IgD-negative memory B cell (primary cell): ENCODE measurements at regions not wholly inside any gene's neighbourhood (a gene's known extent, or its start where the extent isn't known, plus 50 kb on each side); places are given as distances from the start of the nearest gene placed in this dataset.
A peak's percentile ranks its signal among the peaks of the same experiment; 100 is the strongest.

ENCODE experiments used
- H3K27ac Mint-ChIP-seq, 3 donors: one replicate each; pipeline ENCODE4 v1.8.0; 2020 to 2022; ENCODE audit warnings: mild to moderate bottlenecking in 3 of 3, mixed read lengths in 3 of 3, moderate library complexity in 1 of 3
- H3K27me3 Mint-ChIP-seq: one replicate; pipeline ENCODE4 v1.8.0; 2021; ENCODE audit warnings: mixed read lengths
- H3K36me3 Mint-ChIP-seq: one replicate; pipeline ENCODE4 v1.8.0; 2020; ENCODE audit warnings: mild to moderate bottlenecking, mixed read lengths
- H3K4me1 Mint-ChIP-seq, 3 donors: one replicate each; pipeline ENCODE4 v1.8.0; 2020 to 2022; ENCODE audit warnings: mixed read lengths in 3 of 3, mild to moderate bottlenecking in 1 of 3
- H3K4me3 Mint-ChIP-seq, 4 donors: one replicate each; pipeline ENCODE4 v1.8.0; 2020 to 2022; ENCODE audit warnings: mild to moderate bottlenecking in 4 of 4, mixed read lengths in 4 of 4, moderate library complexity in 3 of 4
- H3K9me3 Mint-ChIP-seq, 3 donors: one replicate each; pipeline ENCODE4 v1.8.0; 2020 to 2021; ENCODE audit warnings: mixed read lengths in 3 of 3, mild to moderate bottlenecking in 1 of 3

DNA sequence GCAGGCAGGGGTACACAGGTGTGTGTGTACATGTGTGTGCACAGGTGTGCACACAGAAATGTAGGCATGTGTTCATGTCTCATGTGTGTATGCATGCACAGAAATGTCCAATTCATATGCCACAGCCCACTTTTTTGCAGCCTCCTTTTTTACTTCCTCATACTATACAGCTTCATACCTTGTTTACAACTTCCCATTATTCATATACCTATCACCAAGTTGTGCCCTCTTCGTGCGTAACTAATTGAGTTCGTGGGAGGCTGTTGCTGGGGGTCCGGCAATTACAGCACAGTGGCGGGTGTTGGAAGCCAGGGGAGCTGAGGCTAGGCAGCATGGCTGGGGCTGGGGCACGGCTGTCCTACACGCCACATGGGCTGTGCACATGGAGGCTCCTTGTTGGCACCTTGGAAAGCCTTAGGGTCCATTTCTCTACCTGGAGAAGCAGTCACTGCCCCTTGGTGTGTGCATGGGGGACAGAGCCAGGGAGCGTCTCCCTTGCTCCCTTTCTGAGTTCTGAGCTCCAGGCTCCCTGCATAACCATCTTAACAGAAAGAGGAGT lies 266.7 kb downstream of the ENGASE start:
- Mint-ChIP-seq H3K27ac (peak overlapping the region; percentile 41 to 97 (median 89)), H3K4me3 (peak overlapping the region; percentile 13 to 93 (median 88)), H3K4me1 (peaks cover 4 to 30% (median 26%) of the 10 kb centered on the region in 3 donors)

GRCh38 chr17:79340333-79341221 lies 266.0 kb downstream of the ENGASE start:
- peak overlapping the region; percentile 13 to 93 (median 88) for H3K4me3 Mint-ChIP-seq
- H3K4me1 Mint-ChIP-seq, result peaks cover 4 to 30% (median 26%) of the 10 kb centered on the region in 3 donors
- peaks cover 4 to 12% (median 7%) of the 10 kb centered on the region in 3 donors for H3K9me3 Mint-ChIP-seq
- peak overlapping the region; percentile 41 to 97 (median 89) for H3K27ac Mint-ChIP-seq
- peaks cover 5% of the 10 kb centered on the region for H3K36me3 Mint-ChIP-seq
- H3K27me3 Mint-ChIP-seq, result peaks cover 4% of the 10 kb centered on the region

More for the DNA sequence above, 266.7 kb downstream of the ENGASE start:
- Mint-ChIP-seq H3K36me3 (peaks cover 5% of the 10 kb centered on the region), H3K9me3 (peaks cover 4 to 13% (median 7%) of the 10 kb centered on the region in 3 donors), H3K27me3 (peaks cover 1% of the 10 kb centered on the region)

GRCh38 chr17:79339321-79339720 lies 264.7 kb downstream of the ENGASE start:
- H3K27me3 Mint-ChIP-seq, result peaks cover 4% of the 10 kb centered on the region
- H3K4me3 Mint-ChIP-seq, result peak overlapping the region in 1 of 4 donors; percentile 33
- H3K27ac Mint-ChIP-seq, result peak overlapping the region in 2 of 3 donors; percentile 19 to 97
- H3K4me1 Mint-ChIP-seq, result peaks cover 4 to 30% (median 26%) of the 10 kb centered on the region in 3 donors
- peaks cover 2 to 3% (median 3%) of the 10 kb centered on the region in 3 donors for H3K9me3 Mint-ChIP-seq
- no peaks in the 10 kb centered on the region for H3K36me3 Mint-ChIP-seq

- Mint-ChIP-seq H3K4me3 (peak overlapping the region in 2 of 4 donors; percentile 19 to 75), H3K27me3 (peaks cover 4% of the 10 kb centered on the region), H3K4me1 (peaks cover 4 to 30% (median 26%) of the 10 kb centered on the region in 3 donors), H3K27ac (peak overlapping the region in 2 of 3 donors; percentile 19 to 28), H3K36me3 (no peaks in the 10 kb centered on the region), H3K9me3 (peaks cover 0 to 3% (median 3%) of the 10 kb centered on the region in 3 donors)
Measured at GRCh38 chr17:79338604-79339003, 264.0 kb downstream of the ENGASE start.

DNA sequence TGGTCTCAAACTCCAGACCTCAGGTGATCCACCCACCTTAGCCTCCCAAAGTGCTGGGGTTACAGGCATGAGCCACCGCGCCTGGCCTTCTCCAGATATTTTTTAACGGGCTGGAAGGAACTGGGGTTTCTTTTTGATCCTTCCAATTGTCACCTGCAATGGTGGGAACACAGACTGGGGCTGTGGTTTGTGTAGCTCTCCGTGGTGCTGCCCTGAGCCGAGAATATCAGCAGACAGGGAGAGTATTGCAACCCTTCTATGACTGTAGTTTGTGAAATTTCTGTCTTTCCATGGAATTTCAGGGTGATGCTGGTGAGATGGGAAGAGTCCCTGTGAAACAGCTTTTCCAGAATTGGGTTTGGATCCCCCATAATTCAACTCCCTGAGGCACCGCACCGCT lies 263.5 kb downstream of the ENGASE start:
- H3K9me3 Mint-ChIP-seq, result peaks cover 0 to 3% (median 3%) of the 10 kb centered on the region in 3 donors
- peaks cover 4 to 30% (median 26%) of the 10 kb centered on the region in 3 donors for H3K4me1 Mint-ChIP-seq
- H3K27me3 Mint-ChIP-seq, result peaks cover 4% of the 10 kb centered on the region
- H3K4me3 Mint-ChIP-seq, result peak overlapping the region in 2 of 4 donors; percentile 19 to 38
- H3K27ac Mint-ChIP-seq, result peak overlapping the region in 1 of 3 donors; percentile 19
- no peaks in the 10 kb centered on the region for H3K36me3 Mint-ChIP-seq

DNA sequence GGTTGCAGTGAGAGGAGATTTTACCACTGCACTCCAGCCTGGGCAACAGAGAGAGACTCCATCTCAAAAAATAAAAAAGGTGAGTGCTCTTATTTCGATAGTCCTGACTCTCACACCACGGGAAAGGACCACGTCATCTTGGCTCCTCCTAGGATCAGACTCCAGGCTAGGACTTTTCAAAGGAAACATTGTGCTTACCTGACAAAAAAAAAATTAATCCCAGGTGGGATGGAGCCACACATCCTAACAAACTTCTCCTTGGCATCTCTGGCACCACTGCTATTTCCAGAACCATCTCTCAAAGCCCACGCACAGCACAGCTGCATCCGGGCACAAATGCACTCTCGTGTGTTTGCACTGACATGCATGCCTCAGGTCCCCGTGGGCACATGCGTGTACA lies 262.4 kb downstream of the ENGASE start:
- Mint-ChIP-seq H3K27me3 (peaks cover 12% of the 10 kb centered on the region), H3K36me3 (no peaks in the 10 kb centered on the region), H3K4me1 (peaks cover 4 to 26% (median 25%) of the 10 kb centered on the region in 3 donors), H3K27ac (no peak overlapping the region), H3K4me3 (peak overlapping the region in 1 of 4 donors; percentile 74), H3K9me3 (peaks cover 0 to 3% (median 3%) of the 10 kb centered on the region in 3 donors)

- H3K27me3 Mint-ChIP-seq, result peaks cover 26% of the 10 kb centered on the region
- H3K4me1 Mint-ChIP-seq, result peaks cover 4 to 26% (median 18%) of the 10 kb centered on the region in 3 donors
- H3K27ac Mint-ChIP-seq, result peak overlapping the region in 1 of 3 donors; percentile 70
- no peaks in the 10 kb centered on the region for H3K9me3 Mint-ChIP-seq
- H3K36me3 Mint-ChIP-seq, result no peaks in the 10 kb centered on the region
- no peak overlapping the region for H3K4me3 Mint-ChIP-seq
Measured at GRCh38 chr17:79335456-79335855, 260.8 kb downstream of the ENGASE start.

- no peak overlapping the region for H3K4me3 Mint-ChIP-seq
- H3K9me3 Mint-ChIP-seq, result no peaks in the 10 kb centered on the region
- H3K27me3 Mint-ChIP-seq, result peaks cover 42% of the 10 kb centered on the region
- peaks cover 2% of the 10 kb centered on the region for H3K36me3 Mint-ChIP-seq
- peaks cover 0 to 7% (median 2%) of the 10 kb centered on the region in 3 donors for H3K4me1 Mint-ChIP-seq
- H3K27ac Mint-ChIP-seq, result no peak overlapping the region
Measured at GRCh38 chr17:79332011-79332554, 257.5 kb downstream of the ENGASE start.

GRCh38 chr17:79331492-79331891 lies 256.9 kb downstream of the ENGASE start:
- Mint-ChIP-seq H3K27ac (no peak overlapping the region), H3K4me1 (peaks cover 0 to 7% (median 2%) of the 10 kb centered on the region in 3 donors), H3K9me3 (no peaks in the 10 kb centered on the region), H3K36me3 (peaks cover 2% of the 10 kb centered on the region), H3K27me3 (peaks cover 46% of the 10 kb centered on the region), H3K4me3 (peak overlapping the region in 1 of 4 donors; percentile 28)

GRCh38 chr17:79330696-79331095 lies 256.1 kb downstream of the ENGASE start:
- H3K36me3 Mint-ChIP-seq, result peaks cover 2% of the 10 kb centered on the region
- H3K27me3 Mint-ChIP-seq, result peaks cover 45% of the 10 kb centered on the region

DNA sequence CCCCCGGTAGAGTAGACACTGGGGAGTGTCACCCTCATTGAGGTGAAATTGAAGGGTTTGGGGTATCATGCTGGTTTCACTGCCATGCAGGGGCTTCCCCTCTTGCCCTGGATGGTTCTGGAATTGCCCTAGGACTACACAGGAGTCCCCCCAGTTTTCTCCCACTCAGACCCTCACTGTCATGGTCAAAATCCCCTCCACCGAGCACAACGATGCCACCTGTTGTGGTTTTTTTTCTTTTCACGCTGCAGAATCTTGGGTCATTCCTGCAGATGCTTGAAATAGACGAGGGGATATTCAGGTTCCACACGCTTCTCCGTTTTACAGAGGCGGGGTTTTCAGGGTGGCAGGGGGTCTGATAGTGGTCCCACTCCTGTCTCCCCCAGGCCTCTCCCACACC lies 255.6 kb downstream of the ENGASE start:
- H3K4me1 Mint-ChIP-seq, result peaks cover 0 to 7% (median 2%) of the 10 kb centered on the region in 3 donors
- no peak overlapping the region for H3K4me3 Mint-ChIP-seq
- H3K36me3 Mint-ChIP-seq, result peaks cover 2% of the 10 kb centered on the region
- H3K27me3 Mint-ChIP-seq, result peaks cover 43% of the 10 kb centered on the region
- H3K27ac Mint-ChIP-seq, result no peak overlapping the region
- H3K9me3 Mint-ChIP-seq, result peaks cover 0 to 1% (median 0%) of the 10 kb centered on the region in 3 donors

More at GRCh38 chr17:79330696-79331095, 256.1 kb downstream of the ENGASE start:
- Mint-ChIP-seq H3K9me3 (peaks cover 0 to under 1% (median 0%) of the 10 kb centered on the region in 3 donors), H3K4me3 (no peak overlapping the region), H3K4me1 (peaks cover 0 to 7% (median 2%) of the 10 kb centered on the region in 3 donors), H3K27ac (no peak overlapping the region)

DNA sequence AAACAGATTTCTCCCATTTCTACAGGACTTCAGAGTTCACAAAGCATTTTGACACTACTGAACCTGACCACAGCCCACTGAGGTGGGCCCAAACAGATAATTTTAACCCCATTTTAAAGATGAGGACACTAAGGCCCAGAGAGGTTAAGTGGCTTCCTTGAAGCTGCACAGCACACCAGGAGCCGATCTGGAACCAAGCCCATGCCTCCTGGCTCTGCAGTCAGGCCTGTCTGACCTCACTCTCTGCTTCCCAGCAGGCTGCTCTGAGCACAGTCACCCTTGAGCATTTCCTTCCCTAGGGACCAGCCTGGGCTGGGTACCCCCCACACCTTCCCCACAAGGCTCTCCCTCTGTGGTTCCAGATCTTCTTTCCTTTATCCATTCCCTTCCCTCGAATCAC lies 252.2 kb downstream of the ENGASE start:
- H3K9me3 Mint-ChIP-seq, result peaks cover 0 to 1% (median 0%) of the 10 kb centered on the region in 3 donors
- peaks cover 0 to 3% (median 2%) of the 10 kb centered on the region in 3 donors for H3K4me1 Mint-ChIP-seq
- peaks cover 38% of the 10 kb centered on the region for H3K27me3 Mint-ChIP-seq
- H3K36me3 Mint-ChIP-seq, result peaks cover 2% of the 10 kb centered on the region
- H3K4me3 Mint-ChIP-seq, result no peak overlapping the region
- no peak overlapping the region for H3K27ac Mint-ChIP-seq

DNA sequence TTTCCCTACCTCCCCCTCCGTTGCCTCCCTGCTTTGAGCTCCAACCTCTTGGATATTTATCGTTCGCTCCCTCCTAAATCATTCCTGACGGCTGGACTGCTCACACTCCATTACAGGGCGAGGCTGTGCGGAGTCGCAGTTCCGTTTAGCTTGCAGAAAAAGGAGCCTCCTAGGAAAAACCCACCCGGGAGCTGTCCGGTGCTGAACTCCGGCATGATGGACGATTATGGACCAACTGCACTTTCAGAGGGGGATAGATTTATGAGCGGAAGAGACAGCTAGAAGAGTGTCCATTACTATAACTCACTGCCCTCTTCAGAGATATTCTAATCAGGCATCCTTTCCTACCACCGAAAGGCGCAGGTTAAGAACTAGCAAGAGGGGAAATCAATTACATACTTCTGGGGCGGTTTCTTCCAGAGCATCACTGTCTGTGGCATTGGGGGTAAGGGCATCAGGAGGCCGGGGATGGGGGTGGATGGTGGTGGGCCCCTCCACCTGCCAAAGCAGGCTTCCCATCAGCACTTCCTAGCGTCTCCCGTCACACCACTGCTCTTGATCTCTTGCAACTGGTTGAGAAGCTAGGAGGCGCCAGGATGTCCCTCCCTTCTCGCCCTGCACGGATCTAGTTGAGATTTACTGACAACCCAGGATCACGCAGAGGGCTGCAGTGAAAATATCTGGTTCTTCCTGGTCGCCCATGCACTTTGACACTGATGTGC lies 251.2 kb downstream of the ENGASE start:
- peaks cover 0 to under 1% (median 0%) of the 10 kb centered on the region in 3 donors for H3K4me1 Mint-ChIP-seq
- H3K36me3 Mint-ChIP-seq, result peaks cover 2% of the 10 kb centered on the region
- H3K4me3 Mint-ChIP-seq, result no peak overlapping the region
- no peak overlapping the region for H3K27ac Mint-ChIP-seq
- H3K9me3 Mint-ChIP-seq, result peaks cover 0 to 1% (median 0%) of the 10 kb centered on the region in 3 donors
- peaks cover 35% of the 10 kb centered on the region for H3K27me3 Mint-ChIP-seq

GRCh38 chr17:79324194-79324593 lies 249.6 kb downstream of the ENGASE start:
- no peak overlapping the region for H3K27ac Mint-ChIP-seq
- H3K36me3 Mint-ChIP-seq, result peaks cover 2% of the 10 kb centered on the region
- H3K9me3 Mint-ChIP-seq, result peaks cover 0 to 1% (median 0%) of the 10 kb centered on the region in 3 donors
- H3K27me3 Mint-ChIP-seq, result peaks cover 27% of the 10 kb centered on the region
- no peak overlapping the region for H3K4me3 Mint-ChIP-seq
- H3K4me1 Mint-ChIP-seq, result no peaks in the 10 kb centered on the region
